ENCODE measurements at regions not wholly inside any gene's neighbourhood (a gene's known extent, or its start where the extent isn't known, plus 50 kb on each side); places are given as distances from the start of the nearest gene placed in this dataset.

DNA sequence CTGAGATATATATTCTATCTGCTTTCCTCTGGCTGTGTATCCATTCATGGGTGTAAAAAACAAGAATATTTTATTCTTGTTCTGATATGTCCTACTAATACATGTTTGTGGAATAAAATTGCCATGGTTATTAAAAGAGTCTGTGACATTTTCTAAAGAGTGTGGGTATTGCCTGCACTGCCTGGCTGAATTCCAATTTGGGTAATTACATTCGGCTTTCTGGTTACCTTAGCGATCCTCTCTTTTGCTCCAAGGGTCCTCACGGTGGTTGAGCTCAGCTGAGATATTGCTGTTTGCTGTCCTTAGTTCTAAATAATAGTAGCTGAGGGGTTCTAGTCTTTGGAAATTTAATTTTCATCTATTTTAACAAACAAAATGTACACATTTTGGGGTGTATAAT lies 301.4 kb upstream of the DNAJC19 start:
- Histone ChIP-seq H3K4me3 (ENCODE audit: low read depth, low read length) (no peak overlapping the region), H3K27ac (ENCODE audit: extremely low read depth, low read depth, low read length) (no peak overlapping the region), H3K4me1 (ENCODE audit: control insufficient read depth, insufficient read depth, low read length) (no peaks in the 10 kb centered on the region), H3K9me3 (ENCODE audit: control insufficient read depth, insufficient read depth, low read depth, low read length) (no peaks in the 10 kb centered on the region), H3K36me3 (ENCODE audit: control insufficient read depth in 2 of 2, insufficient read depth in 1 of 2, low read length in 2 of 2) (no peaks in the 10 kb centered on the region)
- TF ChIP-seq, protein P1, sequence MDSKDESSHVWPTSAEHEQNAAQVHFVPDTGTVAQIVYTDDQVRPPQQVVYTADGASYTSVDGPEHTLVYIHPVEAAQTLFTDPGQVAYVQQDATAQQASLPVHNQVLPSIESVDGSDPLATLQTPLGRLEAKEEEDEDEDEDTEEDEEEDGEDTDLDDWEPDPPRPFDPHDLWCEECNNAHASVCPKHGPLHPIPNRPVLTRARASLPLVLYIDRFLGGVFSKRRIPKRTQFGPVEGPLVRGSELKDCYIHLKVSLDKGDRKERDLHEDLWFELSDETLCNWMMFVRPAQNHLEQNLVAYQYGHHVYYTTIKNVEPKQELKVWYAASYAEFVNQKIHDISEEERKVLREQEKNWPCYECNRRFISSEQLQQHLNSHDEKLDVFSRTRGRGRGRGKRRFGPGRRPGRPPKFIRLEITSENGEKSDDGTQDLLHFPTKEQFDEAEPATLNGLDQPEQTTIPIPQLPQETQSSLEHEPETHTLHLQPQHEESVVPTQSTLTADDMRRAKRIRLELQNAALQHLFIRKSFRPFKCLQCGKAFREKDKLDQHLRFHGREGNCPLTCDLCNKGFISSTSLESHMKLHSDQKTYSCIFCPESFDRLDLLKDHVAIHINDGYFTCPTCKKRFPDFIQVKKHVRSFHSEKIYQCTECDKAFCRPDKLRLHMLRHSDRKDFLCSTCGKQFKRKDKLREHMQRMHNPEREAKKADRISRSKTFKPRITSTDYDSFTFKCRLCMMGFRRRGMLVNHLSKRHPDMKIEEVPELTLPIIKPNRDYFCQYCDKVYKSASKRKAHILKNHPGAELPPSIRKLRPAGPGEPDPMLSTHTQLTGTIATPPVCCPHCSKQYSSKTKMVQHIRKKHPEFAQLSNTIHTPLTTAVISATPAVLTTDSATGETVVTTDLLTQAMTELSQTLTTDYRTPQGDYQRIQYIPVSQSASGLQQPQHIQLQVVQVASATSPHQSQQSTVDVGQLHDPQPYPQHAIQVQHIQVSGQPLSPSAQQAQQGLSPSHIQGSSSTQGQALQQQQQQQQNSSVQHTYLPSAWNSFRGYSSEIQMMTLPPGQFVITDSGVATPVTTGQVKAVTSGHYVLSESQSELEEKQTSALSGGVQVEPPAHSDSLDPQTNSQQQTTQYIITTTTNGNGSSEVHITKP (tag by site-specific recombination; IDR thresholded peaks at IDR 0.05), result no peak
- 0 out of 2 replicates have a peak, but pooled peaks have one; percentile 12 for TF ChIP-seq ZNF335 (tag by site-specific recombination; conservative IDR thresholded peaks at IDR 0.05)
- TF ChIP-seq PRDM1 (tag by site-specific recombination; IDR thresholded peaks at IDR 0.05), result no peak
- no peak for TF ChIP-seq ZNF223 (tag by site-specific recombination; IDR thresholded peaks at IDR 0.05)
- CTCF ChIA-PET, result no interaction called here
- POLR2A ChIA-PET, result no interaction called here

DNA sequence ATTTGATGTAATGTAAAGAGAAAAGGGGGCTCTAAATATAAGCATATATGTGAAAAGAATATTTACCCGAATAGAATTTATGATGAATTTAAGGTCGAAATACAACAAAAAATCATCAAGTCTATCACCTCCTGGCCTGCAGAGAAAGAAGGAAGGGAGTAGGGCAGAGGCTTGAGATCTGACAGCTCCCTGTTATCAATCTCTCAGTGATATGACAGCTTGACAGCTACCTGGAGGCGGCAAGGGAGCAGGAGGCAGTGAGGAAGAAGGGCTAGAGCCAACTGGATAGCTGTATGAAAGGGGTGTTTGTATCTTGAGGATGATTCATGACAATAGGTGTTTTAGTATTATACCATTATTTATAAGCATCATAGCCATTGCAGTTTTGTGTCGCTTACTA lies 299.8 kb upstream of the DNAJC19 start:
- CTCF ChIA-PET, result no interaction called here
- no peak for TF ChIP-seq ZFP41 (tag by site-specific recombination; IDR thresholded peaks at IDR 0.05; ENCODE audit: borderline replicate concordance)
- no peak for TF ChIP-seq ZNF146 (tag by site-specific recombination; IDR thresholded peaks at IDR 0.05)
- no peak for TF ChIP-seq ZBTB21 (tag by site-specific recombination; IDR thresholded peaks at IDR 0.05)
- TF ChIP-seq GFI1B (tag by site-specific recombination; IDR thresholded peaks at IDR 0.05), result no peak
- TF ChIP-seq, protein P2, sequence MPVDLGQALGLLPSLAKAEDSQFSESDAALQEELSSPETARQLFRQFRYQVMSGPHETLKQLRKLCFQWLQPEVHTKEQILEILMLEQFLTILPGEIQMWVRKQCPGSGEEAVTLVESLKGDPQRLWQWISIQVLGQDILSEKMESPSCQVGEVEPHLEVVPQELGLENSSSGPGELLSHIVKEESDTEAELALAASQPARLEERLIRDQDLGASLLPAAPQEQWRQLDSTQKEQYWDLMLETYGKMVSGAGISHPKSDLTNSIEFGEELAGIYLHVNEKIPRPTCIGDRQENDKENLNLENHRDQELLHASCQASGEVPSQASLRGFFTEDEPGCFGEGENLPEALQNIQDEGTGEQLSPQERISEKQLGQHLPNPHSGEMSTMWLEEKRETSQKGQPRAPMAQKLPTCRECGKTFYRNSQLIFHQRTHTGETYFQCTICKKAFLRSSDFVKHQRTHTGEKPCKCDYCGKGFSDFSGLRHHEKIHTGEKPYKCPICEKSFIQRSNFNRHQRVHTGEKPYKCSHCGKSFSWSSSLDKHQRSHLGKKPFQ (tag by site-specific recombination; IDR thresholded peaks at IDR 0.05), result no peak
- TF ChIP-seq ZNF558 (tag by site-specific recombination; IDR thresholded peaks at IDR 0.05), result no peak
- no peak for TF ChIP-seq ELK4 (IDR thresholded peaks at IDR 0.05; ENCODE audit: borderline replicate concordance, low read depth, low read length)
- TF ChIP-seq EGR2 (tag by site-specific recombination; IDR thresholded peaks at IDR 0.05; ENCODE audit: low read depth), result no peak
- TF ChIP-seq MYNN (tag by site-specific recombination; IDR thresholded peaks at IDR 0.05; ENCODE audit: borderline replicate concordance), result no peak
- no peak for TF ChIP-seq ZNF404 (tag by site-specific recombination; IDR thresholded peaks at IDR 0.05)
- no peak for TF ChIP-seq PATZ1 (tag by site-specific recombination; IDR thresholded peaks at IDR 0.05)
- no peak for TF ChIP-seq ZNF302 (tag by site-specific recombination; IDR thresholded peaks at IDR 0.05; ENCODE audit: low read depth)
- no peak overlapping the region for H3K4me3 ChIP-seq (ENCODE audit: low read depth, low read length)
- POLR2A ChIA-PET, result no interaction called here
- no peaks in the 10 kb centered on the region for H3K4me1 ChIP-seq (ENCODE audit: control insufficient read depth, insufficient read depth, low read length)
- no peak overlapping the region for H3K27ac ChIP-seq (ENCODE audit: extremely low read depth, low read depth, low read length)
- H3K36me3 ChIP-seq (ENCODE audit: control insufficient read depth in 2 of 2, insufficient read depth in 1 of 2, low read length in 2 of 2), result no peaks in the 10 kb centered on the region
- no peaks in the 10 kb centered on the region for H3K9me3 ChIP-seq (ENCODE audit: control insufficient read depth, insufficient read depth, low read depth, low read length)

All from HEK293 (cell line).